ENCODE measurements at regions not wholly inside any gene's neighbourhood (a gene's known extent, or its start where the extent isn't known, plus 50 kb on each side); places are given as distances from the start of the nearest gene placed in this dataset.

GRCh38 chr1:59017501-59018231, 233.8 kb upstream of the JUN start:
- Mint-ChIP-seq H3K27me3 (ENCODE audit: unreplicated experiment) (peaks cover 6% of the 10 kb centered on the region), H3K27ac (ENCODE audit: unreplicated experiment) (no peak overlapping the region), H3K36me3 (ENCODE audit: low read depth, unreplicated experiment) (peaks cover 4% of the 10 kb centered on the region), H3K4me1 (ENCODE audit: unreplicated experiment) (peaks cover 14% of the 10 kb centered on the region), H3K4me3 (ENCODE audit: unreplicated experiment) (no peak overlapping the region), H3K9me3 (ENCODE audit: unreplicated experiment) (no peaks in the 10 kb centered on the region)
- TF ChIP-seq CTCF (IDR thresholded peaks at IDR 0.05; ENCODE audit: unreplicated experiment) = no peak
- DNase-seq (ENCODE audit: low spot score) = no peak

- H3K9me3 Mint-ChIP-seq (ENCODE audit: unreplicated experiment) = no peaks in the 10 kb centered on the region
- no peak overlapping the region for H3K4me3 Mint-ChIP-seq (ENCODE audit: unreplicated experiment)
- H3K27me3 Mint-ChIP-seq (ENCODE audit: unreplicated experiment) = peaks cover 6% of the 10 kb centered on the region
- H3K36me3 Mint-ChIP-seq (ENCODE audit: low read depth, unreplicated experiment) = peaks cover 4% of the 10 kb centered on the region
- no peak for TF ChIP-seq CTCF (IDR thresholded peaks at IDR 0.05; ENCODE audit: unreplicated experiment)
- no peak overlapping the region for H3K27ac Mint-ChIP-seq (ENCODE audit: unreplicated experiment)
- DNase-seq (ENCODE audit: low spot score) = no peak
- H3K4me1 Mint-ChIP-seq (ENCODE audit: unreplicated experiment) = peaks cover 9% of the 10 kb centered on the region
Measured at GRCh38 chr1:59018446-59018845, 234.6 kb upstream of the JUN start.

DNA sequence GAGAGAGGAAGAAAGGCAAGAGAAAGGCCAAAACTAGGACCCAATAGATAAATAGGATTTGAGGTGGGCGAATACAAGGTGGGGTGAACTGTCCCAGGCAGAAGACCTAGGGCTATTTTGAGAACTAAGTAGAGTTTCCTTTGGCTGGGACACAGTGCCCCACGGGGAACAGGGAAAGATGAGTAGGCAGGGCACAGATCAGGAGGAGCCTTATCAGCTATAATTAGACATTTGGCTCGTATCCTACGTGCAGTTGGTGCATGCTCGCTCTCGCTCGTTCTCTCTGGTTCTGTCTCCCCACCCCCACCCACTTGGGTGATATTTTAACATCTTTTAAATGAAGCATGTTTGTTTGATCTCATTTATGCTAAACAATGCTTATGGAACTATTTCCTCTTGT, 235.0 kb upstream of the JUN start:
- H3K9me3 Mint-ChIP-seq (ENCODE audit: unreplicated experiment) = no peaks in the 10 kb centered on the region
- peaks cover 6% of the 10 kb centered on the region for H3K4me1 Mint-ChIP-seq (ENCODE audit: unreplicated experiment)
- peaks cover 4% of the 10 kb centered on the region for H3K36me3 Mint-ChIP-seq (ENCODE audit: low read depth, unreplicated experiment)
- no peak overlapping the region for H3K4me3 Mint-ChIP-seq (ENCODE audit: unreplicated experiment)
- no peak overlapping the region for H3K27ac Mint-ChIP-seq (ENCODE audit: unreplicated experiment)
- no peak for TF ChIP-seq CTCF (IDR thresholded peaks at IDR 0.05; ENCODE audit: unreplicated experiment)
- no peak for DNase-seq (ENCODE audit: low spot score)
- peaks cover 6% of the 10 kb centered on the region for H3K27me3 Mint-ChIP-seq (ENCODE audit: unreplicated experiment)

DNA sequence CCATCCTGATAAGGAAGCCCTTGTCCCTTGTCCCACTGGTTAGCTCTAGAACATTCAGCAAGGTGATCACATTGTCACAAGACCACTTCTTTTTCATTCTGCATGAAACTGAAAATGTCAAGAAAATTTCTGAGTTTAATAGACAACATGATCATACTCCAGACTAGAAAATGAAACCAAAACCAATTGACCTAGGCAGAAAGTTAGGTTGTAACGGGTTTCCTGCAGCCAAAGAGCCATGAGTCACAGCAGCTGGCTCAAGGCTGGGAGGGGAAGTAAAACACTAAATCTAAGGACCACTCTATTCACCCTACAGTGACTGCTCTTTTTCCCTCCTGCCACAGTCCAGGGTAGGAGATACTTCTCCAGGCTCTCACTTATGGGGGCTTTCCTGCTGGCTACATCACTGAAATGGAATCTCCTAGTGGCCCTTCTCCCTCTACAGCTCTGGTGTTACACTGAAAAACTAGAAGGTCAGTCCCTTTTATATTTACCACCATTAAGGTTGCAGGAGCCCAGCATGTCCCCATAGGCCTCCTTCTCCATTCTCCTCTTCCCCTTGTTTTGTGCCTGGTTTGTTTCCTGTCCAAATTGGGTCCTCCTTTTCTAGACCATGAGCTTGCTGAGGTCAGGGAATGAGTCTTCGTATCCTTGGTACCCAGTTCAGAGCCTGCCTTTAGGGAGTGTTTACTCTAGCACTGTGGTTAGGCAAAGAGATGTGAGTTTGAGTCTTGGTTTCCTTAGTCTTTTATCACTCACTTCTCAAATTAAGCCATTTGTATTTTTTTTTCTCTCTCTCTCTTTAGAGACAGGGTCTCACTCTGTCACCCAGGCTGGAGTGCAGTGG, 236.5 kb upstream of the JUN start:
- DNase-seq (ENCODE audit: low spot score) = no peak
- peaks cover 5% of the 10 kb centered on the region for H3K4me1 Mint-ChIP-seq (ENCODE audit: unreplicated experiment)
- no peak for TF ChIP-seq CTCF (IDR thresholded peaks at IDR 0.05; ENCODE audit: unreplicated experiment)
- H3K9me3 Mint-ChIP-seq (ENCODE audit: unreplicated experiment) = no peaks in the 10 kb centered on the region
- no peak overlapping the region for H3K27ac Mint-ChIP-seq (ENCODE audit: unreplicated experiment)
- no peak overlapping the region for H3K4me3 Mint-ChIP-seq (ENCODE audit: unreplicated experiment)
- peaks cover 4% of the 10 kb centered on the region for H3K36me3 Mint-ChIP-seq (ENCODE audit: low read depth, unreplicated experiment)
- H3K27me3 Mint-ChIP-seq (ENCODE audit: unreplicated experiment) = peaks cover 3% of the 10 kb centered on the region

DNA sequence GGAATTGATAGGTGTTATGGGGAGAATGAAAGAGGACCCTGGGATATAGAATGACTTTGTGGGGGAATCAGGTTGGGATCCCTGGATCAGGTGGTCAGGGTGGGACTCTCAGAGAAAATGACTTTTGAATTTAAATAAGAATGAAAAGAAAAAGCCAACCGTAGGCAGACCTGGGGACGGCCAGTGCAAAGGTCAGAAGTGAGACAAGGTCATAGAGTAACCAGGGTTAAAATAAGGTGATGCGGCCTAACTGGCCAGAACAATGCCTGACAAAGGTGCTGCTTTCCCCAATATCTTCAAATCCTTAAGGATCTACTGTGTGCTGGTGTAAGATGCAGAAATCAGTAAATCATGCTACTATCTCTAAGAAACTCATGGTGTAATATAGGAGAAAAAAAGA, 238.4 kb upstream of the JUN start:
- no peak for DNase-seq (ENCODE audit: low spot score)
- peaks cover 3% of the 10 kb centered on the region for H3K27me3 Mint-ChIP-seq (ENCODE audit: unreplicated experiment)
- H3K9me3 Mint-ChIP-seq (ENCODE audit: unreplicated experiment) = no peaks in the 10 kb centered on the region
- no peaks in the 10 kb centered on the region for H3K4me1 Mint-ChIP-seq (ENCODE audit: unreplicated experiment)
- peaks cover 4% of the 10 kb centered on the region for H3K36me3 Mint-ChIP-seq (ENCODE audit: low read depth, unreplicated experiment)
- no peak overlapping the region for H3K4me3 Mint-ChIP-seq (ENCODE audit: unreplicated experiment)
- no peak overlapping the region for H3K27ac Mint-ChIP-seq (ENCODE audit: unreplicated experiment)
- TF ChIP-seq CTCF (IDR thresholded peaks at IDR 0.05; ENCODE audit: unreplicated experiment) = no peak

Data from endothelial cell (in vitro differentiated cells).